ENCODE measurements at regions not wholly inside any gene's neighbourhood (a gene's known extent, or its start where the extent isn't known, plus 50 kb on each side); places are given as distances from the start of the nearest gene placed in this dataset.

DNA sequence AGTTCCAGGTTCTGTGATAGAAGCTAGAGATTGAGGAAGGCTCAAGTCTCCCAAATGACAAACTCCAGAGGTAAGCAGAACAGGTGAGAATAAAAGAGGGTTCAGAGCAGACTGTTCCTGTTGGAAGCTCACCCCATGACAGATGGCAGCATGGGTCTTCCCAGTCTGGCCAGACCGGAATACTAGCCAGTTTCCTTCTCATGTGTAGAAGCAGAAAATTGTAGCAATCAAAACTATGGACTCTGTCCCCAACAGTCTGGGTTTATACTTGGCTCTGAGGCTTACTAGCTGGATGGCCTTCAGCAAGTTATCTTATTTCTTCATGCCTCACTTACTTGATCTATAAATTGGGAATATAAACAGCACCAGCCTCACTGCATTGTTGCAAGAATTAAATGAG lies 494.8 kb downstream of the MN1 start:
- no peaks in the 10 kb centered on the region for H3K36me3 ChIP-seq
- H3K27ac ChIP-seq (replicated peaks), result no peak overlapping the region
- TF ChIP-seq CTCF (IDR thresholded peaks at IDR 0.05; ENCODE audit: borderline replicate concordance), result no peak
- peaks cover 9% of the 10 kb centered on the region for H3K9me3 ChIP-seq (replicated peaks)
- H3K27me3 ChIP-seq (ENCODE audit: low read depth), result peaks cover 68% of the 10 kb centered on the region
- H3K4me3 ChIP-seq, result no peak overlapping the region
- peaks cover 5% of the 10 kb centered on the region for H3K4me1 ChIP-seq
- intact Hi-C loops (cut with micrococcal nuclease), result no loop called here
- no peak for DNase-seq

- peaks cover 9% of the 10 kb centered on the region for H3K4me1 ChIP-seq
- intact Hi-C loops (cut with micrococcal nuclease), result no loop called here
- H3K27ac ChIP-seq (replicated peaks), result peak overlapping the region; percentile 51
- no peak overlapping the region for H3K4me3 ChIP-seq
- TF ChIP-seq CTCF (IDR thresholded peaks at IDR 0.05; ENCODE audit: borderline replicate concordance), result no peak
- H3K9me3 ChIP-seq (replicated peaks), result peaks cover 9% of the 10 kb centered on the region
- DNase-seq, result no peak
- H3K36me3 ChIP-seq, result no peaks in the 10 kb centered on the region
- H3K27me3 ChIP-seq (ENCODE audit: low read depth), result peaks cover 68% of the 10 kb centered on the region
Observed at GRCh38 chr22:27307545-27308247, 493.9 kb downstream of the MN1 start.

GRCh38 chr22:27308513-27308912 lies 493.0 kb downstream of the MN1 start:
- Histone ChIP-seq H3K27ac (replicated peaks) (peak overlapping the region; percentile 51), H3K9me3 (replicated peaks) (peaks cover 9% of the 10 kb centered on the region), H3K4me3 (no peak overlapping the region), H3K36me3 (no peaks in the 10 kb centered on the region), H3K27me3 (ENCODE audit: low read depth) (peaks cover 69% of the 10 kb centered on the region), H3K4me1 (peaks cover 9% of the 10 kb centered on the region)
- no peak for DNase-seq
- TF ChIP-seq CTCF (IDR thresholded peaks at IDR 0.05; ENCODE audit: borderline replicate concordance), result no peak
- intact Hi-C loops (cut with micrococcal nuclease), result no loop called here

GRCh38 chr22:27309697-27310096 lies 491.9 kb downstream of the MN1 start:
- H3K4me3 ChIP-seq, result no peak overlapping the region
- H3K4me1 ChIP-seq, result peaks cover 9% of the 10 kb centered on the region
- no peak for DNase-seq
- H3K36me3 ChIP-seq, result no peaks in the 10 kb centered on the region
- H3K27ac ChIP-seq (replicated peaks), result no peak overlapping the region
- peaks cover 9% of the 10 kb centered on the region for H3K9me3 ChIP-seq (replicated peaks)
- intact Hi-C loops (cut with micrococcal nuclease), result no loop called here
- peaks cover 74% of the 10 kb centered on the region for H3K27me3 ChIP-seq (ENCODE audit: low read depth)
- no peak for TF ChIP-seq CTCF (IDR thresholded peaks at IDR 0.05; ENCODE audit: borderline replicate concordance)

GRCh38 chr22:27310966-27311697 lies 490.4 kb downstream of the MN1 start:
- H3K36me3 ChIP-seq, result no peaks in the 10 kb centered on the region
- TF ChIP-seq CTCF (IDR thresholded peaks at IDR 0.05; ENCODE audit: borderline replicate concordance), result no peak
- H3K4me1 ChIP-seq, result peaks cover 9% of the 10 kb centered on the region
- intact Hi-C loops (cut with micrococcal nuclease), result no loop called here
- no peak overlapping the region for H3K4me3 ChIP-seq
- peaks cover 78% of the 10 kb centered on the region for H3K27me3 ChIP-seq (ENCODE audit: low read depth)
- no peak for DNase-seq
- H3K27ac ChIP-seq (replicated peaks), result no peak overlapping the region
- H3K9me3 ChIP-seq (replicated peaks), result peaks cover 9% of the 10 kb centered on the region

Data from left ventricle myocardium inferior (tissue), 1 donor.